Ecto neural progenitor cell (in vitro differentiated cells): ENCODE measurements at regions not wholly inside any gene's neighbourhood (a gene's known extent, or its start where the extent isn't known, plus 50 kb on each side); places are given as distances from the start of the nearest gene placed in this dataset.
"Not testable (repeated sequence)": the region's sequence is repeated elsewhere in the genome, so short reads cannot be mapped to it uniquely, and the experiment has no call there.

Experiments used
- DNase-seq: peaks from one replicate; pipeline ENCODE4 v3.0.0-alpha.2; 2018; ENCODE audit warnings: low spot score

GRCh38 chr6:21772884-21773575 is 179.5 kb downstream of the SOX4 start:
- no peak for DNase-seq

DNA sequence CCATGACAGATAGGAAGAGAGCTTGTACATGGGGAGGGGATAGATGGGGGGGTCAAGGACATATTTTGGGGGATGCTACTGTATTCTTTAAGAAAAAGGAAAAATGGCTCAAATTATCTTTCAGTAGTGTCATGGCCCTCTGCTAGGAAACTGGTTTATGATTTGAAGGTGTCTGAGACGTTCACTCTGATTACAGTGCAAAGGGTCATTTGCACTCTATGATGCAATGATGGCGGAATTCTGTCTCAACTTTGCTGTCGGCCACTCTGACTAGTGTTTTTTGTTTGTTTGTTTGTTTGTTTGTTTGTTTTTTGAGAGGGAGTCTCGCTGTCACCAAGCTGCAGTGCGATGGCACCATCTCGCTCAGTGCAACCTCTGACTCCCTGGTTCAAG is 180.0 kb downstream of the SOX4 start:
- DNase-seq: no peak

DNA sequence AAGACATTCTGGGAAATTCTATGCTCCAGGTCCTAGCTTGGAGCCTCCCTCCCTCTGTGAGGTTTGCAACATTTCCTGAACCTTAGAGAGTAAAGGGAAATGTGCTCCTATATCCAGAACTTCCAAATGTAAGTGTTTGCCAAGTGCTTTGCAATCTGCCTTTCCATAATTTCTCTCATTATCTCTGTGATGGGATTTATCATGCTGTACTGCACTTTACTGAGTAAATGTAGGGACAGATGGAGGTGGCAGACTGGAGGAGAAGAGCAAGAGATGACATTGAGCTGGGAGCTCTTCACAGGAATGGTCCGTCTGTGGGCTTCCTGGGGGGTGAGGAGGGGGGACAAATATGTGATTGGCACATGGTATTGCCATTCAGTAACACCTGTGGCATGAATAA is 184.3 kb downstream of the SOX4 start:
- DNase-seq: no peak

DNA sequence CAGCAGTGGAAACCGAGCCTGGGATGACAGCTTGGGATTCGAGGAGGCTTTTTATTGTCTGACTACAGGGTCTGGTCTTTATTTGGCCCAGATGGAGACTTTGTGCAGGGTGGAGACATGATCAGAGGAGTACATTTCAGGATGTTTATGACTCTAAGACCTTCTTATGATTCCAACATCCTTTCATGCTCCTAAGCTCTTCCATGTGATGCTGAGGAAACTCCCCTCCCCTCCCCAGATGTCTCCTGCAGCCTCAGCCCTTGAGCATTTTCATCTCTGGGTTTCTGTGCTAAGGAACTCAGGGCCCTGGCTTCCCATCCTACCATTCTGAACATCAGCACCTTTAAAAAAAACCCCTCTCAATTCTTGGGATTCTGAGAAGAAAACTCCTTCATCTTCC is 186.6 kb downstream of the SOX4 start:
- no peak for DNase-seq

DNA sequence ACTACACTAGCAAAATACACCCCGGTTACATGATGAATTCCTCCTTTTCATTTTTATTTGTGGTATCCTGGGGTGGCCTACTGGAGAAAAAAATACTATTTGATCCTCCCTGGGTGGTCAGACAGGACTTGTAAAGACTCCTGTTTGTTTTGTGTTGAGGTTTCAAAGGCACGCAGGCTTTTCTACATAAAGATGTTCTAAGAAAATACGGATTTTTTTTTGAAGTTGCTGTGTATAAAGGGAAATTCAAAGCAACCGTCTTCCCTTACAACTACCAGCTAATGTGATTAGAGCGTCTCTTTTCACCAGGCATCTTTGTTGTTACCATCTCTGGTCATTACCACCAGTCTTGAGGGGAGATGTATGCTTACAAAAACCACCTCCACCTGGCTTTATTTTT is 187.1 kb downstream of the SOX4 start:
- no peak for DNase-seq

DNA sequence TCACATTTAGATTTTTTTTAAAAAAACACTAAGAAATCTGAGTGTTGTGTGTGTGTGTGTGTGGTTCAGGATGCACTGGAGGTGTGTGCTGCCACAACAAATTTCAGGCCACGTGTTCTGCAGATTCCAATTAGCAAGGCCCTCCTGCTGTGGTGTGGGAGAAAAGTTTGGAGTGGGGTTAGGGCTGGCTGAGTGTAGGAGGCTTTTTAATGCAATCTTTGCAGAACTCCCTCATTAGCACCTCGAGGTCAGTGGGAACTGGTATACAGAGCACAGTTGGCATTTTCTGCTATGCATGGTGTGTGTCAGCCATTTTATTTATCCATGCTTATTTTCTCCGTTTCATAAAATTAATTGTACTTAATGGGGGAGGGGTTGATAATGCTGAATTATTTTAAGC is 187.6 kb downstream of the SOX4 start:
- DNase-seq: no peak

- no peak for DNase-seq
Observed at GRCh38 chr6:21785164-21785563, 191.6 kb downstream of the SOX4 start.

- no peak for DNase-seq
Observed at GRCh38 chr6:21791056-21791455, 197.5 kb downstream of the SOX4 start.

DNA sequence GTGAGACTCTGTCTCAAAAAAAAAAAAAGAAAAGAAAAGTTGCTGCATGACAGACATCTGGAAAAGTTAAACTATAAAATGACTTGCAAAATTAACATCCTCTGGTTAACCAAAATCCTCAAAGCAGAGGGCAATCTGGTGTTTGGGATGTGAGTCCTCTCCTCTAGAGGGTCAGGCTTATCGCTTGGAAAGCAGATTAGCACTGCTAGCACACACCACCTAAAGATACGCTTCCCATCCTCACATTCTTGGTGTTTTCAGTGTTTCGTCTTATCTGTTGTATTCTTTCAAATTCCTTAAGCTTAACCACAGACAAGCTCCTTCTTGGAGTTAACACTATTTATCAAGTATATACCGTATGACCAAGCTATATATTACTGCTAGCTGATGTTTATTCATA is 198.0 kb downstream of the SOX4 start:
- DNase-seq: no peak

GRCh38 chr6:21792177-21792576 is 198.6 kb downstream of the SOX4 start:
- no peak for DNase-seq

DNA sequence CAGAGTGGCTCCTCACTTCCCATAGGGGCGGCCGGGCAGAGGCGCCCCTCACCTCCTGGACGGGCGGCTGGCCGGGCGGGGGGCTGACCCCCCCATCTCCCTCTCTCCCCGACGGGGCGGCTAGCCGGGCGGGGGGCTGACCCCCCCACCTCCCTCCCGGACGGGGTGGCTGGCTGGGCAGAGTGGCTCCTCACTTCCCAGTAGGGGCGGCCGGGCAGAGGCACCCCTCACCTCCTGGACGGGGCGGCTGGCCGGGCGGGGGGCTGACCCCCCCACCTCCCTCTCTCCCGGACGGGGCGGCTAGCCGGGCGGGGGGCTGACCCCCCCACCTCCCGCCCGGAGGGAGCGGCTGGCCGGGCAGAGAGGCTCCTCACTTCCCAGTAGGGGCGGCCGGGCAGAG is 203.4 kb downstream of the SOX4 start:
- DNase-seq: not testable (repeated sequence)

GRCh38 chr6:21798468-21798867 is 204.9 kb downstream of the SOX4 start:
- DNase-seq: no peak

DNA sequence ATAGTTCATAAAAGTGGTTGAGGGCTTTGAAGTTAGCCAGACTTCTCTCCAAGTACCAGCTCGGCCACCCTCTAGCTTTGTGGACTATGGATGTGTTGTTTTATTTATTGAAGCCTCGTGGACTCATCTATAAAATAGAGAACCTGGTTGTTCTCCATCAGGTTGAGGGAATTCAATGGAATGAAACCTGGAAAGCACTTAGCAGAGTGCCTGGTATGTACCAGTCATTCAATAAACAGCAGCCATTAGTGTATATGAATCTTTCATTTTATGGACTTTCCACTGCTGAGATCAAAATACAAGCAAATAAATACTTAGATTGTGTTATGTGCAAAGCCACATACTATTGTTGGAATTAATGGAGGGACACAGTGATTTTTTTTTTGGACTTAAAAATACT is 206.8 kb downstream of the SOX4 start:
- DNase-seq: no peak

- DNase-seq: no peak
Observed at GRCh38 chr6:21800948-21801438, 207.4 kb downstream of the SOX4 start.

DNA sequence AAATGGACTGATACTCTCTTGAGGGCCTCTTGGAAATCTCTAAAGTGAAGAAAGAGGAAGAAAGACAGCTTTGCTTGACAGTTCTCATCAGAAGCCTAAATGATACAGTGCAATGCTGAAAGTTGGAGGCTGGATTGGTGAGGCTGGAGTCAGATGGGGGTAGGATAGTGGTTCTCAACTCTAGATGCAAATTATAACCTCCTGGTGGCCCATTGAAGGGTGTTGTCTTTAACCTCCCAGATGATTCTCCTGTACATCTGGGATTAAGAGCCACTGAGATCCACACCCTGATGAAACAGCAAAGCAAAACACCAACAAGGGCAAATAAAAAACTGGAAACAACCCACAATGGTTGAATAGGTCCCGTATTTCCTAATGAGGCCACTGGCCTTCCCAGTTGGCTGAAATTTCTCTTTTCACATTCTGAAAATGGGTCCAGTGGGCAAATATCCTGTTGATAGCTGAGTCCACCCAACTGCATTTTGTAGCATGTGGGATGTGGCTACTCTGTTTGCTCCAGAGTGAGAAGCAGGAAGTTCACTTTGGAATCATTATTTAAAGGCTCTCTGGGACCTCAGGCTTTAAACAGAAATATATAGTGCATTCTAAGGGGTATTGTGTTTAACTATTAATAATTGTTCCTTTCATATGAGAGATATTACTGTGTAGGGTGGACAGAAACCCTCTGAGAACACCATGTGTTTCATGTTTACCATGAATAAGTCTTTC is 208.1 kb downstream of the SOX4 start:
- DNase-seq: no peak

DNA sequence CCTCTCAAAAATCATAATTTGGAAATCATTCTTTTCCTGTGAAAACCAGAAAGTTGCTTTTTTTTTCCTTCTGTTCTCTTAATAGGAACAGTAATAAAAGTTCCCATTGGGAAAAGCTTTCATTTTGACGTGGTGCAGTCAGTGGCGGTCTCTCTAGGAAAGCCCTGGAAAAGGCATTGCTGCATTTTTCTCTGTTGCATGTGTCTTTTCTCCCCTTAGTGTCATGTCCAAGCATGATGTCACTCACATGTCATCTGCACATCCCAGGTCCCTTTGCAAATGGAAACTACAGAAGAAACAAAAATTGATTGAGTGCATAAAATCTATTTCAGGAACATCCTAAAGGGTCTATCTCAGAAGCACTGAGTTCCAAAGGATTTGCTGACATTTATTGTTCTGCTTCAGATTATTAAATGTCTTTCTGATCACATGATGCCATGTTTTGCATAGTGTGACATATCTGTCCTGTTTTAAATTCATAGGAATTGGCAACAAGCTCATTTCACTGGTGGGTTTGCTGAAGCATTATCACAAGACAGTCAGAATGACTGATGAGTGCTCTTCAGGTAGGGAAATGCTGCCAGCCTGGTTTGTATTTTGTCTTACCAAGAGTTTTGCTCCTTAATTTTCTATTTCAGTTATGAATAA is 208.7 kb downstream of the SOX4 start:
- no peak for DNase-seq

- no peak for DNase-seq
Observed at GRCh38 chr6:21804941-21805610, 211.5 kb downstream of the SOX4 start.

DNA sequence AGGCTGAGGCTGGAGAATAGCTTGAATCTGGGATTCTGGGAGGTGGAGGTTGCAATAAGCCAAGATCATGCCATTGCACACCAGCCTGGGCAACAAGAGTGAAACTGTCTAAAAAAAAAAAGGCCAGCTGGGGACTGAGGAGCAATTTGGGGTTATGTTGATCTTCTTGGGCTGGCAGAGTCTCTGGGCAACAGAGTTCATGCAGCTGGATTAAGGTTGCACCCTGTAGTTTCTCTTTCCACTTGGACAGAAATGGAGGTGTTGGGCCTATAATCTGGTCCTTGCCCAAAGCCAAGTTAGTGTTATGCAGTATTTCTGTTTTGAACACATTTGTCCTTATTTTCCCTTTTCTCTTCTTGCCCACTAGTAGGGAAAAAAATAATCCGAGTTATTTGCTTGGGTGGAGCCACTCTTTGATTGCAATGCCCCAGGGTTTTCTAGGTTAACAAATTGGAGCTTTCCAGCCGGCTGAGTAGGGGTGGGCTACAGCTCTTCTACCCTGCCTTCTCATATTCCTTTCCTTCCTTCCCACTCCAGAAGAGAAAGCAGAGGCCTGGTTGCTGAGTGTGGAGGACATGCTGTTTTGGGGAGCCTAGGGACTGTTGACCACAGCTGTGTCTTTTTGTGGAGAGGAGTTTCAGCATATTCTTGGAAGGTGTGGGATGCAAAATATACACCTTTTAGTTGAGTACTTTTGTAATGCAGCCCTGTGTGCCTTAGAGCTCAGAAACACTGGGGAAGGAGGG is 213.9 kb downstream of the SOX4 start:
- DNase-seq: no peak

GRCh38 chr6:21808045-21808470 is 214.5 kb downstream of the SOX4 start:
- no peak for DNase-seq

DNA sequence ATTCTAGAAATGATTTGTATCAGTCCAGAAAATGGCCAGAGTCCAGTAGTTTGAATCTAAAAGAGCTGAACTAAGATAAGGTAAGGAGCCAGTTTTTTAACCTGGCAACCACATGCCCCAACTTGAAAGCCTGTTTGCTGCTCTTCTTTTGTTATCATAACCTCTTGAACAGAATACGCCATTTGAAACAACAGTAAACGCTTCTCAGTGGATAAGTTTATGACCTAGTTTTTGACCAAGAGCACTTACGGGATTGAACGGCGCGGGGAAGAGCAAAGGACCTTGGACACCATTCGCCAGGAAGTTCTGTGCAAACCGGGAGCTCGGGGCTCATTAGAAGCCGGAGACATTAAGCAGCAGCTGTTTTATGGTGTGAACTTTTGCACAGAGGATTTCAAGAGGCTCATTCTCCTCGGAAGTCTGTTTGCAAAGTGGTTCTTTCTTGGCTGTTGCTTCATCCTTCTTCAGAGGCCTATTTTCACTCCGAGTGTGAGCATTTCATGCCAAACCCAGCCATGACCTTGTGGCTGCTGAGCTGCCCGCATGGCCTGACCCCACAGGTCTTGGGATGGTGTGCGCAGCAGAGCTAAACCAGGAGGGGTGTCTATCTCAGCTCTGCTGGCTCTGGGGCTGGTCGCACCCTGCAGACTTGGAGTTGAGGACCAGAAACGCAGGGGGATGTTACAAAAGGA is 215.1 kb downstream of the SOX4 start:
- no peak for DNase-seq

GRCh38 chr6:21811484-21811883 is 217.9 kb downstream of the SOX4 start:
- no peak for DNase-seq
